Activated T-helper 2 cell treated with anti-CD3 and anti-CD28 coated beads, Interferon-gamma antibody, Interleukin-2, Interleukin-4, amounts not matched to agents 10 μg/mL and 5 μg/mL and 100 μg/mL, durations not matched to agents 14 hours and 24 hours and 36 hours (primary cell): ENCODE measurements at regions not wholly inside any gene's neighbourhood (a gene's known extent, or its start where the extent isn't known, plus 50 kb on each side); places are given as distances from the start of the nearest gene placed in this dataset.

ENCODE experiments used
- DNase-seq: peaks from one replicate; pipeline ENCODE4 v3.0.0; 2021; ENCODE audit warnings: low spot score
- H3K27ac Mint-ChIP-seq: one replicate; pipeline ENCODE4 v1.8.0; 2021; ENCODE audit warnings: mixed read lengths
- H3K27me3 Mint-ChIP-seq: one replicate; pipeline ENCODE4 v1.8.0; 2021; ENCODE audit warnings: low read depth, mixed read lengths
- H3K36me3 Mint-ChIP-seq: one replicate; pipeline ENCODE4 v1.8.0; 2021; ENCODE audit warnings: low read depth, mixed read lengths
- H3K4me1 Mint-ChIP-seq: one replicate; pipeline ENCODE4 v1.8.0; 2021; ENCODE audit warnings: low read depth, mixed read lengths
- H3K4me3 Mint-ChIP-seq: one replicate; pipeline ENCODE4 v1.8.0; 2021; ENCODE audit warnings: low read depth, mild to moderate bottlenecking, moderate library complexity, mixed read lengths
- H3K9me3 Mint-ChIP-seq: one replicate; pipeline ENCODE4 v1.8.0; 2021; ENCODE audit warnings: mixed read lengths
- intact Hi-C: fragments of 100-400 bp; cut with micrococcal nuclease; formaldehyde crosslinking; loops from one replicate; pipeline ENCODE4 v1.15.1; 2023

DNA sequence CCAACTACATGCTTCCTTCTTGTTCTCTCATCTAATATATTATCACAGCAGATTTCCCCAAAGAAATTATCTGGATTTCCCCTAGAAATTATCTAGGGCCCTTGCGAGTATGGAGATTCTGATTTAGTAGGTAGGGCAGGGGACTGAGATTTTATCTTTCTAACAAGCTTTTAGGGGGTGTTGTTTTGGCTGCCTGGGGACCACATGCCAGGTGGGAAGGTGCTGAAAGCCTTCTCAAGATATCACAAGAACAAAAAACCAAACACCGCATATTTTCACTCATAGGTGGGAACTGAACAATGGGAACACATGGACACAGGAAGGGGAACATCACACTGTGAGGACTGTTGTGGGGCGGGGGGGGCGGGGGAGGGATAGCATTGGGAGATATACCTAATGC is 146.5 kb upstream of the CDH10 start:
- Mint-ChIP-seq H3K27ac (no peak overlapping the region), H3K4me3 (no peak overlapping the region), H3K4me1 (no peaks in the 10 kb centered on the region), H3K27me3 (no peaks in the 10 kb centered on the region), H3K9me3 (peaks cover 52% of the 10 kb centered on the region), H3K36me3 (no peaks in the 10 kb centered on the region)
- intact Hi-C loops = no loop called here
- DNase-seq = no peak

DNA sequence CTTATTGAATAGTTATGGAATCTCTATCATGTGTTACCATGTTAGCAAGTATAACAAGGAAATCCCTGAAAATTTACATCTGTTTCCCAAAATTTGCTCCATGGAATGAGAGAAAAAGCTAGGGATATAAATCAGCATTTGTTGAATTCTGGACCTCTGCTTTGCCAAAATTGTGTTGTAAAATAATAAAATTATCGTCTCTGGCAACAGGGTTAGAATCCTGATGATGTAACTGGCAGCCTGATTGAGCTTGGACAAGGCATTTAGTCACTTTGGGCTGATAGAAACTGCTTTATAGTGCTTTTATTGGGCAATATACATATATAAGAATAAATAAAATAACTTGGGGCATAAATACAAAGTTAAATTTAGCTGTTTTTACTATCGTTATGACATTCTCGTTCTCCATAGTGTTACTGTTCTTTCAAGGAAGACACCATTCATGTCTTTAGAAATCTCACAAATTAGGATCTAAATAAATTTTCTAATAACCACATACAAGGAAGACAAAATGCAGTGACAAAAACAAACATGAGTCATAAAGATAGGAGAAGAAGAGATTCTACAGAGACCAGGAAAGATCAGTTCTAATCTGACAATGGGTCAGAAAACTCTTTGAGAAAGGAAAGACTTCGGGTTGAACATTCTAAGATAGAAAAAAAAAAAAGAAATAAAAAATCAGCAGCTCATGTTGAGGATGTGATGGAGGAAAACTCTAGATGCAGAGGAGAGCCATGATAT is 145.0 kb upstream of the CDH10 start:
- Mint-ChIP-seq H3K4me3 (no peak overlapping the region), H3K27ac (no peak overlapping the region), H3K36me3 (no peaks in the 10 kb centered on the region), H3K27me3 (no peaks in the 10 kb centered on the region), H3K9me3 (peaks cover 53% of the 10 kb centered on the region), H3K4me1 (no peaks in the 10 kb centered on the region)
- intact Hi-C loops = no loop called here
- no peak for DNase-seq

DNA sequence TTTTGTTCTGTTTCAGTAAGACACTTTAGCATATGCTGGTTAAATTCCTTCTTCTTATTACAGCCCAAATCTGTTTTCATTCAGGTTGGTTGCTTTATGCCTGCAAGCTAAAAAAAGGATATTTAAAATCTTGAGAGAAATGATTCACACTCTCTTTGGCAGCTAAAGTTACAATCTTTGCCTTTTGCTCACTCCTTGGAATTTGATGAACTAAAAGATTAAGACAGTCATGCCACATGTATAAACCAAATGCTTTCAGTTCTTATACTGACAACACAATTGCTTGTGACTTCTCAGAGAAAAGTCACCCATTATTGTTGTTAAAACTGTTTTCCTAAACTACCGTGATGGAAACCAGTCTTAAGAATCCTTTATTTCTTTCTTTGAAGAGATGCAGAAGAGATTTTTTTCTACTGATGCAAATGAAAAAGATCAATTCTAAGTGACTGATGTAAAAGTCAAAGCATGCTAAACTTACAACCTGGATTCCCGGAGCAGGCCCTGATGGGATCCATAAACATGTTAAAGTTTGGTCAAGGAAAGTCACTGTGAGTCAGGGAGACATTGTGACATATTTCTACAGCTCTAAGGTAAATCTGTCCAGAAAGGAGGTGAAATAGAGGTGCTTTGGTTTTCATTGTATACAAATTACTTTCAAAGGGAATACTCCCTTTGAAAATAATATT is 144.2 kb upstream of the CDH10 start:
- Mint-ChIP-seq H3K4me1 (no peaks in the 10 kb centered on the region), H3K27me3 (no peaks in the 10 kb centered on the region), H3K36me3 (no peaks in the 10 kb centered on the region), H3K27ac (no peak overlapping the region), H3K9me3 (peaks cover 47% of the 10 kb centered on the region), H3K4me3 (no peak overlapping the region)
- DNase-seq = no peak
- intact Hi-C loops = no loop called here

DNA sequence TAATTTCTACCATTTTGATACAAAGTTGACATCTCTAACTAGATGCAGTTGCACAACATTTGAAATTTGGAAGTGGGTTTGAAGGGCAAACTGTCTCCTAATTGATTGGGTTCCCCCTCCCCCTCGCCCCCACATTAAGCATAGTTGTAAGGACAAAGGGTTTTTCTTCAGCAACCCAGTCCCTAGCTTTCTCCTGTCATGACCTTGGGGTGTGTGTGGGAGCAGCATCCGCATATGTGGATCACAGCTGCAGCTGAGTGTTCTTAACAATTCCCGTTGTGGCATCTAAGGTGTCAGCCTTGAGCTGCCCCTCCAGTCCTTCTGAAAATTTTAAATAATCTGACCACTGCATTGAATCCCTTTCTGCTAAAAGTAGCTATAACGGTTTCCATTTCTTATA is 141.3 kb upstream of the CDH10 start:
- no peak for DNase-seq
- Mint-ChIP-seq H3K9me3 (peaks cover 44% of the 10 kb centered on the region), H3K27me3 (no peaks in the 10 kb centered on the region), H3K27ac (no peak overlapping the region), H3K36me3 (no peaks in the 10 kb centered on the region), H3K4me3 (no peak overlapping the region), H3K4me1 (no peaks in the 10 kb centered on the region)
- intact Hi-C loops = no loop called here

DNA sequence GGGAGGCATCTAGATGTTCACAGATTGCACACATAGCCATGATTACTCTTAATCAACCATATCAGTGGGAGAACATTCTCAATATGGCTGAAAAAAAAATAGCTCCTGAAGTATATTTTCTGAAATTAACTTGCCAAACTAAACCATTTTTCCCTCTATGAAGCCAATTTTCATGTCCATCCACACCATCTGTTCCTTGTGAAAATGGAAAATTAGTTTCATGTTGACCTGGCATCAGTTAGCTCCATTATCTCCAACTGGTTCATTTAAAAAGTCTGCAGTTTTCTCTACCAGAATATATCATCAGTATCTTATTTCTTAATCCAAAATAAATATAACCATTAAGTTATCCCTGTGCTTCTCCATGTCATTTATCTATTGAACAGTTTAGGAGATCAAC is 138.8 kb upstream of the CDH10 start:
- peaks cover 43% of the 10 kb centered on the region for H3K9me3 Mint-ChIP-seq
- H3K27me3 Mint-ChIP-seq = no peaks in the 10 kb centered on the region
- H3K4me1 Mint-ChIP-seq = no peaks in the 10 kb centered on the region
- intact Hi-C loops = no loop called here
- no peak overlapping the region for H3K4me3 Mint-ChIP-seq
- H3K36me3 Mint-ChIP-seq = no peaks in the 10 kb centered on the region
- no peak for DNase-seq
- H3K27ac Mint-ChIP-seq = no peak overlapping the region

DNA sequence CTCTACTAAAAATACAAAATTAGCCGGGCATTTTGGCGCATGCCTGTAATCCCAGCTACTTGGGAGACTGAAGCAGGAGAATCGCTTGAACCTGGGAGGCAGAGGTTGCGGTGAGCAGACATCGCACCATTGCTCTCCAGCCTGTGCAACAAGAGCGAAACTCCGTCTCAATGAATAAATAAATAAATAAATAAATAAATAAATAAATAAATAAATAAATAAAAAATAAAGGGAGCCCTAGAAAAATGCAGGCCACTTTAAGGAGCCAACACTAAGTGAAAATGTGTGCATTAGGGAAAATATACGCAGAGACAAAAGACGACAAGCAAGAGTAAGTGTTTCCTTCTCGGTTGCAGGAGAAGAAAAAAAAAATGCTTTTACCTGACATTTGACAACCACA is 132.6 kb upstream of the CDH10 start:
- H3K4me1 Mint-ChIP-seq = no peaks in the 10 kb centered on the region
- H3K9me3 Mint-ChIP-seq = peaks cover 50% of the 10 kb centered on the region
- H3K27ac Mint-ChIP-seq = no peak overlapping the region
- no peaks in the 10 kb centered on the region for H3K36me3 Mint-ChIP-seq
- intact Hi-C loops = no loop called here
- no peak overlapping the region for H3K4me3 Mint-ChIP-seq
- no peaks in the 10 kb centered on the region for H3K27me3 Mint-ChIP-seq
- no peak for DNase-seq

DNA sequence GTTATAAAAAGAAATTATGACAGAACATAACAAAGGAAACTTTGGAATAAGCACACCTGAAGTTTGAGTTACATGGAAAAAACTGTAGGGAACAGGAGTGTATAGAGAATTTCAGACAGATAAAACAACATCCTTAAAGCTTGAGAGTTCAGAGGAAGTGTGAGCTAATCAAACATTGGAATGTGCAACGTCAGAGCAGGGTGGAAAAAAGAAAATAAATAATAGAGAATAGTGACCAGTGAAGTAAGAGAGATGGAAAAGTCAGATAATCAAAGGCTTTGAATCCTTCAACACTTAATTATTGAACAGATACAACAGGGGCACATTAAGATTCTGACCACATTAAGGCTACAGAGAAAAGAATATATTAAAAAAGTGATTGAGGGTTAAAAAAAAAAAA is 128.5 kb upstream of the CDH10 start:
- Mint-ChIP-seq H3K36me3 (no peaks in the 10 kb centered on the region), H3K9me3 (peaks cover 49% of the 10 kb centered on the region), H3K27ac (no peak overlapping the region), H3K27me3 (no peaks in the 10 kb centered on the region), H3K4me3 (no peak overlapping the region), H3K4me1 (no peaks in the 10 kb centered on the region)
- no peak for DNase-seq
- intact Hi-C loops = no loop called here

DNA sequence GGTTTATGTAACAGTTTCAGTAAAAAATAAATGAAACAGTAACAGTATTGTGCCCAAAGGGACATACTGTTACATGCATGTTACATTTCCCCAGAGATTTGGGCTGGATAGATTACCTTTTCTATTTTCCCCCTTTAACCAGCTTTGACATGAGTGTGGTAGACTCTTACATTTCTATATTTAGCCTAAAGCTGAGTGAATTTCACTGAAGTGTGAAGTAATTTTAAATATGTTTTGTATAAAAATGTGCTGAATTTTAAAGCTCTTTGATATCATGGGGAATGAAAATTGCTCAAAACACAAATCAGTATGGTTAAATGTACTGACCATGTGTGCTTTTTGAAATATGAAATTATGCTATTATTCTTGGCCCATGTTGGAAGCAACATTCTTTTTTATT is 122.3 kb upstream of the CDH10 start:
- Mint-ChIP-seq H3K36me3 (no peaks in the 10 kb centered on the region), H3K27ac (no peak overlapping the region), H3K27me3 (no peaks in the 10 kb centered on the region), H3K9me3 (peaks cover 35% of the 10 kb centered on the region), H3K4me1 (no peaks in the 10 kb centered on the region), H3K4me3 (no peak overlapping the region)
- no peak for DNase-seq
- intact Hi-C loops = no loop called here

DNA sequence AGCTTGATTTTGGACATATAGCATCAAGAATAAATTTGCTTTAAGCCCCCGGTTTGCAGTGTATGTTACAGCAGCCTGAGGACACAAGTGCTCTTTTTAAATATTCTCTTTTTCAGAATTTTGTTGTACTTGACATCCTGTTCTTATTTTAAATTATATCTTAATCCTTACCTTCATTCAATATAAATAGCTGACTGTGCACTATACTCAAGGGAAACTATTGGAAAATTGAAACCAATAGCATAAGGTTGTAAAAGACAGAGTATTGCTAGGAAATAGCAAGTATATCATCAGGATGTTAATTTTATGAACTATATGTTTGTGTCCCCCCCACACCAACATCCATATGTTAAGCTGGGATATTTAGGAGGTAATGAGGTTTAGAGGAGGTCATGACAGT is 120.4 kb upstream of the CDH10 start:
- no peaks in the 10 kb centered on the region for H3K4me1 Mint-ChIP-seq
- intact Hi-C loops = no loop called here
- no peaks in the 10 kb centered on the region for H3K27me3 Mint-ChIP-seq
- no peak for DNase-seq
- no peak overlapping the region for H3K4me3 Mint-ChIP-seq
- no peak overlapping the region for H3K27ac Mint-ChIP-seq
- H3K9me3 Mint-ChIP-seq = peaks cover 42% of the 10 kb centered on the region
- no peaks in the 10 kb centered on the region for H3K36me3 Mint-ChIP-seq

DNA sequence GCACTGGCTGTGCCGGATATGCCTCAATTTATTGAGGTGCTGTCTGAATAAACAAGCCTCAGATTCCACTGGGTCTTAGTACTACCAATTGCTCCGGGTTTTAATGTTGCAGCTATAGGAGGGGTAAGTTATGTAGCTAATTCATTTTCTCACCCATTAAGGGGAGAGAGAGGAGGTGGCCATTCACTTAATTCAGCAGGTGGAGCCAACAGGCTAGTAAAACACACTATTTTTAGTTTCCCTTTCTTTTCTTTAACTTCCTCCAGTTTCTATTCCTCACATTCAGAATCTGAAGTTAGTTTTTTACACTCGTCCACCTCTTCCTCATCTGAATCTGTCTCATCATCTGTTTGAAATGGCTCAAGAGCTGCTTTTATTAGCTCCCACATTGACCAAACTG is 105.6 kb upstream of the CDH10 start:
- no peak for DNase-seq
- H3K27ac Mint-ChIP-seq = no peak overlapping the region
- H3K36me3 Mint-ChIP-seq = no peaks in the 10 kb centered on the region
- intact Hi-C loops = no loop called here
- H3K27me3 Mint-ChIP-seq = no peaks in the 10 kb centered on the region
- no peaks in the 10 kb centered on the region for H3K4me1 Mint-ChIP-seq
- H3K9me3 Mint-ChIP-seq = peaks cover 53% of the 10 kb centered on the region
- H3K4me3 Mint-ChIP-seq = no peak overlapping the region

DNA sequence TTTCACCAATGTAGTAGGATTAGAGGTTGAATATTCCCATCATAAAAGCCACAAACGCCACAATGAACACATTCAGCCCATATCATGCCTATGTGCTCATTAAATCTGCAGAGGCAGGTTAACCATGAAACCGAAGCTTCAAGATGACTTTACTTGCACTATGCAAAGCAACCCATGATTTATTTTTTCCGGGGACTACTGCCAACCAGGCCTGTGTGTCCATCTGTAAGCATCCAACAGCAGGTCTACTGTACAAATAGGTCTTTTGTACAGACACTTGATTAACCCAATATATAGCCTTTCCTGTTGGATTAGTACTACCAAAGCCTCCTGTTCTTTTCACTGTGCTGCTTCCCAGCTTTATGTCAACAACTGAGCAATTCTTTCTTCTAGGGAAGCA is 104.9 kb upstream of the CDH10 start:
- intact Hi-C loops = no loop called here
- H3K4me3 Mint-ChIP-seq = no peak overlapping the region
- peaks cover 59% of the 10 kb centered on the region for H3K9me3 Mint-ChIP-seq
- no peaks in the 10 kb centered on the region for H3K27me3 Mint-ChIP-seq
- H3K4me1 Mint-ChIP-seq = no peaks in the 10 kb centered on the region
- H3K36me3 Mint-ChIP-seq = no peaks in the 10 kb centered on the region
- H3K27ac Mint-ChIP-seq = no peak overlapping the region
- no peak for DNase-seq

DNA sequence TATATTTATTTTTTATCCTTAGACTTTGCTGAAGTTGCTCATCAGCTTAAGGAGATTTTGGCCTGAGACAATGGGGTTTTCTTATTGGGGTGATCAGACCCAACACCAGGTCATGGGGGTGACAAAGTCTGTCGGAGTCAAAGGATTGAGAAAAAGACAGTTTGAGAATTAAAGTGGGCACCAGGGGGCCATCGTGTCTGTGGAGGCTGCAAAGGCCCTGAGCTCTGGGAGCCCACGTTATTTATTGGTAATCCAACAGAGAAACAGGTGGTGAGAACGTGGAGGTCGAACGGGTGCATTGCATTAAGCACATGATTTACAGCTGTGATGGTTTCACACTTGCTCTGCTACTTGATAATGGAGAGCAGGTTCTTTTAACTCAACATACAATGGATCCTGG is 102.5 kb upstream of the CDH10 start:
- DNase-seq = no peak
- H3K27me3 Mint-ChIP-seq = no peaks in the 10 kb centered on the region
- H3K4me1 Mint-ChIP-seq = no peaks in the 10 kb centered on the region
- H3K9me3 Mint-ChIP-seq = peaks cover 52% of the 10 kb centered on the region
- H3K36me3 Mint-ChIP-seq = no peaks in the 10 kb centered on the region
- no peak overlapping the region for H3K4me3 Mint-ChIP-seq
- intact Hi-C loops = no loop called here
- H3K27ac Mint-ChIP-seq = no peak overlapping the region

DNA sequence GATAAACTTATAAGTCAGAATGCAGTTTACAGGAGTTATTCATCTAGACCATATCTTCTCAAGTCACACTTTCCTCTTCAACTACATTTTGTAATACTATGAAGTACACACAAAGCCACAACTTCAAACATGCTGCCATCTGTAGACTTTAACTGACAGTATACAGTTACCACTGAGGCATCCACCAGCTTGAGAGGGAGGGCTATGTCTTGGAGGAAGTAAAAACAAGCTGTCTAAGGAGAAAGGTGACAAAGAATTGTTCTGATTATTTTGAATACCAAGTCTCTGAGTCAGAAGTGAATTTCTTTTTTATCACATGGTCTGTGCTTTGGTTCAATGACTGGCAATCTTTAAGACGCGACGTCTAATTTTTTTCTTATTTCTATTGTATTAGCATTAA is 97.6 kb upstream of the CDH10 start:
- H3K36me3 Mint-ChIP-seq = no peaks in the 10 kb centered on the region
- no peak overlapping the region for H3K27ac Mint-ChIP-seq
- H3K4me3 Mint-ChIP-seq = no peak overlapping the region
- no peaks in the 10 kb centered on the region for H3K27me3 Mint-ChIP-seq
- H3K9me3 Mint-ChIP-seq = peaks cover 50% of the 10 kb centered on the region
- H3K4me1 Mint-ChIP-seq = no peaks in the 10 kb centered on the region
- no peak for DNase-seq
- intact Hi-C loops = no loop called here
